A549 (cell line): ENCODE measurements at regions not wholly inside any gene's neighbourhood (a gene's known extent, or its start where the extent isn't known, plus 50 kb on each side); places are given as distances from the start of the nearest gene placed in this dataset.

Source experiments
- ATAC-seq, 2 experiments: fragments of 200-7000 bp in 1 of 2; fragments of >200 bp in 1 of 2; cut with Nextera tagmentation in 1 of 2; cut with Tn5 transposase in 1 of 2; 3 replicates each; pipeline versions ENCODE4 v1.8.0 to v1.9.1; 2018 to 2020; ENCODE audit warnings: mild to moderate bottlenecking in 1 of 2, moderate library complexity in 1 of 2
- CTCF ChIA-PET: fragments of 300-600 bp; sonication (Branson Sonifier 250); formaldehyde crosslinking; extraction: SDS; loops from one replicate; lab custom pipeline; 2021; ENCODE audit warnings: antibody characterized with exemption, inconsistent platforms; lab: Yijun Ruan, JAX
- POLR2A ChIA-PET: fragments of 350-600 bp; formaldehyde crosslinking; extraction: SDS; loops from one replicate; lab custom pipeline; 2021; ENCODE audit warnings: antibody characterized with exemption, inconsistent platforms; lab: Yijun Ruan, JAX
- DNase-seq, 2 experiments: peaks; one replicate each; pipeline versions ENCODE4 v3.0.0 to v3.0.0-alpha.2; 2011 to 2016; ENCODE audit warnings: low read depth in 1 of 2, low spot score in 1 of 2
- FAIRE-seq: peaks from 2 replicates; lab custom pipeline; 2011; peaks lifted over from hg19 to GRCh38; lab: Jason Lieb, UNC
- H3K27ac ChIP-seq, 2 experiments: fragments of >200 bp; sonication (Bioruptor Twin); formaldehyde crosslinking; 3 replicates each; pipeline ENCODE4 v1.5.1; 2016 to 2017
- H3K4me1 ChIP-seq: fragments of >200 bp; sonication (Bioruptor Twin); formaldehyde crosslinking; 3 replicates; pipeline ENCODE4 v1.6.1; 2016
- H3K4me2 ChIP-seq: fragments of >200 bp; sonication (Bioruptor Twin); formaldehyde crosslinking; 3 replicates; pipeline ENCODE4 v1.6.1; 2016
- H3K4me3 ChIP-seq: fragments of >200 bp; sonication (Bioruptor Twin); formaldehyde crosslinking; 3 replicates; pipeline ENCODE4 v1.5.1; 2016
- H3K9me3 ChIP-seq: fragments of >200 bp; sonication (Bioruptor Twin); formaldehyde crosslinking; 3 replicates; pipeline ENCODE4 v1.6.1; 2016
- BHLHE40 ChIP-seq: IDR thresholded peaks from 2 replicates; pipeline ENCODE4 v1.6.1; 2012; ENCODE audit warnings: low read depth, low read length, inconsistent platforms
- FOSL2 ChIP-seq, 2 experiments: fragments of 450-650 bp in 1 of 2; fragments of >200 bp in 1 of 2; sonication (Bioruptor Twin) in 1 of 2; formaldehyde crosslinking; IDR thresholded peaks; 2 replicates each; pipeline versions ENCODE4 v1.5.0 to v1.6.1; 2016 to 2020; ENCODE audit warnings: mild to moderate bottlenecking in 1 of 2, moderate library complexity in 1 of 2
- JUN ChIP-seq, 2 experiments: fragments of >200 bp; sonication (Bioruptor Twin); formaldehyde crosslinking; IDR thresholded peaks; 2 replicates in 1 of 2; 3 replicates in 1 of 2; pipeline ENCODE4 v1.6.1; 2016 to 2017
- JUNB ChIP-seq: fragments of >200 bp; sonication (Bioruptor Twin); formaldehyde crosslinking; IDR thresholded peaks from 2 replicates; pipeline ENCODE4 v1.6.1; 2016
- MYC ChIP-seq: IDR thresholded peaks from 2 replicates; pipeline ENCODE4 v1.6.1; 2012; ENCODE audit warnings: mild to moderate bottlenecking, inconsistent platforms, low read length, improper control_type of control experiment, borderline replicate concordance
- NPAS2 ChIP-seq: fragments of 250-450 bp; sonication (Bioruptor Pico); IDR thresholded peaks from 2 replicates; pipeline ENCODE4 v1.8.0; 2022; ENCODE audit warnings: mild to moderate bottlenecking, moderate library complexity, borderline replicate concordance
- PHF8 ChIP-seq: fragments of 200-600 bp; sonication (generic); IDR thresholded peaks from 2 replicates; pipeline ENCODE4 v1.6.1; 2016; ENCODE audit warnings: low read depth, mild to moderate bottlenecking, antibody characterized with exemption, moderate library complexity, borderline replicate concordance
- POLR2A ChIP-seq: IDR thresholded peaks from 2 replicates; pipeline ENCODE4 v1.6.1; 2012; ENCODE audit warnings: mild to moderate bottlenecking, low read length
- POLR2AphosphoS2 ChIP-seq: conservative IDR thresholded peaks from 2 replicates; pipeline ENCODE4 v1.6.1; 2012; ENCODE audit warnings: low read length, improper control_type of control experiment, inconsistent platforms
- RCOR1 ChIP-seq: fragments of 150-350 bp; IDR thresholded peaks from 2 replicates; pipeline ENCODE4 v1.6.1; 2014; ENCODE audit warnings: antibody characterized with exemption, low read length, low read depth
- ZSCAN20 ChIP-seq: fragments of 250-450 bp; sonication (Bioruptor Pico); IDR thresholded peaks from 2 replicates; pipeline ENCODE4 v1.8.0; 2022; ENCODE audit warnings: mild to moderate bottlenecking, moderate library complexity
- WGBS: methylation state at CpG from one replicate; pipeline ENCODE4 v1.1.6; 2017; ENCODE audit errors: missing lambda C conversion rate; 5-methylcytosine and 5-hydroxymethylcytosine counted together
- TF ChIP-seq, protein P1 (sequence below): fragments of 450-650 bp; IDR thresholded peaks from 2 replicates; pipeline ENCODE4 v1.6.1; 2014; ENCODE audit warnings: antibody characterized with exemption
- TF ChIP-seq, protein P2 (sequence below): fragments of 250-450 bp; sonication (Bioruptor Pico); IDR thresholded peaks from 2 replicates; pipeline ENCODE4 v1.5.0; 2021; ENCODE audit warnings: mild to moderate bottlenecking, moderate library complexity, borderline replicate concordance
- TF ChIP-seq, protein P3 (sequence below): fragments of 200-600 bp; sonication (generic); IDR thresholded peaks from 2 replicates; pipeline ENCODE4 v1.6.1; 2016; ENCODE audit warnings: antibody characterized with exemption, mild to moderate bottlenecking, moderate library complexity
- TF ChIP-seq, protein P4 (sequence below): fragments of >200 bp; sonication (Bioruptor Twin); formaldehyde crosslinking; IDR thresholded peaks from 3 replicates; pipeline ENCODE4 v1.5.1; 2016
- TF ChIP-seq, protein P5 (sequence below): fragments of >200 bp; sonication (Bioruptor Twin); formaldehyde crosslinking; IDR thresholded peaks from 3 replicates; pipeline ENCODE4 v1.6.1; 2016
- TF ChIP-seq, protein P6 (sequence below): IDR thresholded peaks from 2 replicates; pipeline ENCODE4 v1.6.1; 2012
- TF ChIP-seq, protein P7 (sequence below): IDR thresholded peaks from 2 replicates; pipeline ENCODE4 v1.6.1; 2012
- TF ChIP-seq, protein P8 (sequence below): IDR thresholded peaks from 2 replicates; pipeline ENCODE4 v1.6.1; 2012; ENCODE audit warnings: low read depth, borderline replicate concordance
- TF ChIP-seq, protein P9 (sequence below): fragments of 150-350 bp; IDR thresholded peaks from 2 replicates; pipeline ENCODE4 v1.6.1; 2014; ENCODE audit warnings: low read depth, mild to moderate bottlenecking, low read length

DNA sequence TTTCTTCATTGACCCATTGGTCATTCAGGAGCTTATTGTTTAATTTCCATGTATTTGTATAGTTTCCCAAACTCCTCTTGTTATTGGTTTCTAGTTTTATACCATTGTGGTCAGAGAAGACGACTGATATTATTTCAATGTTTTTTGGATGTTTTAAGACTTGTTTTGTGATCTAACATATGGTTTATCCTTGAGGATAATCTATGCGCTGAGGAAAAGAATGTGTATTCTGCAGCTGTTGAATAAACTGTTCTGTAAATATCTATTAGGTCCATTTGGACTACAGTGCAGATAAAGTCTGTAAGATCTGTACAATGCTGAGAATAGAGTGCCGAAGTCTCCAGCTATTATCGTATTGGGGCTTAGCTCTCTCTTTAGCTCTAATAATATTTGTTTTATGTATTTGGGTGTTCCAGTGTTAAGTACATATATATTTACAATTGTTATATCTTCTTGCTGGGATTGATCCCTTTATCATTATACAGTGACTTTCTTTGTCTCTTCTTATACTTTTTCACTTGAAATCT, 223.3 kb upstream of the ZNF217 start:
- Histone ChIP-seq H3K4me1 (peaks cover 6% of the 10 kb centered on the region; the same call in 1 of the 3 replicates), H3K9me3 (0 out of 3 replicates have a peak, but pooled peaks cover 3% of the 10 kb centered on the region), H3K27ac (no peak overlapping the region), H3K4me3 (no peak overlapping the region), H3K4me2 (no peak overlapping the region)
- WGBS = 94% methylated on average over 4 of the region's 4 CpGs
- FAIRE-seq (no peak), ATAC-seq (no peak), DNase-seq (no peak)
- TF ChIP-seq, protein P1, sequence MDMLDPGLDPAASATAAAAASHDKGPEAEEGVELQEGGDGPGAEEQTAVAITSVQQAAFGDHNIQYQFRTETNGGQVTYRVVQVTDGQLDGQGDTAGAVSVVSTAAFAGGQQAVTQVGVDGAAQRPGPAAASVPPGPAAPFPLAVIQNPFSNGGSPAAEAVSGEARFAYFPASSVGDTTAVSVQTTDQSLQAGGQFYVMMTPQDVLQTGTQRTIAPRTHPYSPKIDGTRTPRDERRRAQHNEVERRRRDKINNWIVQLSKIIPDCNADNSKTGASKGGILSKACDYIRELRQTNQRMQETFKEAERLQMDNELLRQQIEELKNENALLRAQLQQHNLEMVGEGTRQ = no peak
- TF ChIP-seq, protein P2, sequence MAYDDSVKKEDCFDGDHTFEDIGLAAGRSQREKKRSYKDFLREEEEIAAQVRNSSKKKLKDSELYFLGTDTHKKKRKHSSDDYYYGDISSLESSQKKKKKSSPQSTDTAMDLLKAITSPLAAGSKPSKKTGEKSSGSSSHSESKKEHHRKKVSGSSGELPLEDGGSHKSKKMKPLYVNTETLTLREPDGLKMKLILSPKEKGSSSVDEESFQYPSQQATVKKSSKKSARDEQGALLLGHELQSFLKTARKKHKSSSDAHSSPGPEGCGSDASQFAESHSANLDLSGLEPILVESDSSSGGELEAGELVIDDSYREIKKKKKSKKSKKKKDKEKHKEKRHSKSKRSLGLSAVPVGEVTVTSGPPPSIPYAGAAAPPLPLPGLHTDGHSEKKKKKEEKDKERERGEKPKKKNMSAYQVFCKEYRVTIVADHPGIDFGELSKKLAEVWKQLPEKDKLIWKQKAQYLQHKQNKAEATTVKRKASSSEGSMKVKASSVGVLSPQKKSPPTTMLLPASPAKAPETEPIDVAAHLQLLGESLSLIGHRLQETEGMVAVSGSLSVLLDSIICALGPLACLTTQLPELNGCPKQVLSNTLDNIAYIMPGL = no peak
- ChIA-PET POLR2A (no interaction called here), CTCF (interaction anchor here (0.6 to 1.6 kb wide), 2 partner anchors 10 to 246 kb away, joined by 3 read pairs; no protein-coding TSS in a partner anchor)

DNA sequence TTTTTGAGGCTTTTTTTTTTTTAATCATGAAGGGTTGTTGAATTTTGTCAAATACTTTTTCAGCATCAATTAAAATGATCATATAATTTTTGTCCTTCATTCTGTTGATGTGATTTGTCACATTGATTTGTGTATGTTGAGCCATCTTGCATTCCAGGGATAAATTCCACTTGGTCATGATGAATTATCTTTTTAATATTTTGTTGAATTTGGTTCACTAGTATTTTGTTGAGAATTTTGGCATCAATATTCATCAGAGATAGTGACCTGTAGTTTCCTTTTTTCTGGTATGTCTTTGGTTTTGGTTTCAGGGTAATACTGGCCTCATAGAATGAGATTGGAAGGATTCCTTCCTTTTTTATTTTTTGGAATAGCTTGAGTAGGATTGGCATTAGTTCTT, 221.9 kb upstream of the ZNF217 start:
- Histone ChIP-seq H3K4me2 (no peak overlapping the region), H3K4me1 (peaks cover 8% of the 10 kb centered on the region; the same call in 1 of the 3 replicates), H3K4me3 (no peak overlapping the region), H3K27ac (no peak overlapping the region; a peak in 1 of 6 replicates), H3K9me3 (0 out of 3 replicates have a peak, but pooled peaks cover 3% of the 10 kb centered on the region)
- FAIRE-seq (no peak), DNase-seq (no peak), ATAC-seq (no peak)
- CTCF ChIA-PET = no interaction called here
- POLR2A ChIA-PET = no interaction called here
- TF ChIP-seq, protein P3, sequence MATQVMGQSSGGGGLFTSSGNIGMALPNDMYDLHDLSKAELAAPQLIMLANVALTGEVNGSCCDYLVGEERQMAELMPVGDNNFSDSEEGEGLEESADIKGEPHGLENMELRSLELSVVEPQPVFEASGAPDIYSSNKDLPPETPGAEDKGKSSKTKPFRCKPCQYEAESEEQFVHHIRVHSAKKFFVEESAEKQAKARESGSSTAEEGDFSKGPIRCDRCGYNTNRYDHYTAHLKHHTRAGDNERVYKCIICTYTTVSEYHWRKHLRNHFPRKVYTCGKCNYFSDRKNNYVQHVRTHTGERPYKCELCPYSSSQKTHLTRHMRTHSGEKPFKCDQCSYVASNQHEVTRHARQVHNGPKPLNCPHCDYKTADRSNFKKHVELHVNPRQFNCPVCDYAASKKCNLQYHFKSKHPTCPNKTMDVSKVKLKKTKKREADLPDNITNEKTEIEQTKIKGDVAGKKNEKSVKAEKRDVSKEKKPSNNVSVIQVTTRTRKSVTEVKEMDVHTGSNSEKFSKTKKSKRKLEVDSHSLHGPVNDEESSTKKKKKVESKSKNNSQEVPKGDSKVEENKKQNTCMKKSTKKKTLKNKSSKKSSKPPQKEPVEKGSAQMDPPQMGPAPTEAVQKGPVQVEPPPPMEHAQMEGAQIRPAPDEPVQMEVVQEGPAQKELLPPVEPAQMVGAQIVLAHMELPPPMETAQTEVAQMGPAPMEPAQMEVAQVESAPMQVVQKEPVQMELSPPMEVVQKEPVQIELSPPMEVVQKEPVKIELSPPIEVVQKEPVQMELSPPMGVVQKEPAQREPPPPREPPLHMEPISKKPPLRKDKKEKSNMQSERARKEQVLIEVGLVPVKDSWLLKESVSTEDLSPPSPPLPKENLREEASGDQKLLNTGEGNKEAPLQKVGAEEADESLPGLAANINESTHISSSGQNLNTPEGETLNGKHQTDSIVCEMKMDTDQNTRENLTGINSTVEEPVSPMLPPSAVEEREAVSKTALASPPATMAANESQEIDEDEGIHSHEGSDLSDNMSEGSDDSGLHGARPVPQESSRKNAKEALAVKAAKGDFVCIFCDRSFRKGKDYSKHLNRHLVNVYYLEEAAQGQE = no peak
- TF ChIP-seq PHF8 = no peak
- no peak for TF ChIP-seq MYC
- TF ChIP-seq, protein P4, sequence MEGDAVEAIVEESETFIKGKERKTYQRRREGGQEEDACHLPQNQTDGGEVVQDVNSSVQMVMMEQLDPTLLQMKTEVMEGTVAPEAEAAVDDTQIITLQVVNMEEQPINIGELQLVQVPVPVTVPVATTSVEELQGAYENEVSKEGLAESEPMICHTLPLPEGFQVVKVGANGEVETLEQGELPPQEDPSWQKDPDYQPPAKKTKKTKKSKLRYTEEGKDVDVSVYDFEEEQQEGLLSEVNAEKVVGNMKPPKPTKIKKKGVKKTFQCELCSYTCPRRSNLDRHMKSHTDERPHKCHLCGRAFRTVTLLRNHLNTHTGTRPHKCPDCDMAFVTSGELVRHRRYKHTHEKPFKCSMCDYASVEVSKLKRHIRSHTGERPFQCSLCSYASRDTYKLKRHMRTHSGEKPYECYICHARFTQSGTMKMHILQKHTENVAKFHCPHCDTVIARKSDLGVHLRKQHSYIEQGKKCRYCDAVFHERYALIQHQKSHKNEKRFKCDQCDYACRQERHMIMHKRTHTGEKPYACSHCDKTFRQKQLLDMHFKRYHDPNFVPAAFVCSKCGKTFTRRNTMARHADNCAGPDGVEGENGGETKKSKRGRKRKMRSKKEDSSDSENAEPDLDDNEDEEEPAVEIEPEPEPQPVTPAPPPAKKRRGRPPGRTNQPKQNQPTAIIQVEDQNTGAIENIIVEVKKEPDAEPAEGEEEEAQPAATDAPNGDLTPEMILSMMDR = no peak
- no peak for TF ChIP-seq BHLHE40
- TF ChIP-seq RCOR1 = no peak
- TF ChIP-seq, protein P5, sequence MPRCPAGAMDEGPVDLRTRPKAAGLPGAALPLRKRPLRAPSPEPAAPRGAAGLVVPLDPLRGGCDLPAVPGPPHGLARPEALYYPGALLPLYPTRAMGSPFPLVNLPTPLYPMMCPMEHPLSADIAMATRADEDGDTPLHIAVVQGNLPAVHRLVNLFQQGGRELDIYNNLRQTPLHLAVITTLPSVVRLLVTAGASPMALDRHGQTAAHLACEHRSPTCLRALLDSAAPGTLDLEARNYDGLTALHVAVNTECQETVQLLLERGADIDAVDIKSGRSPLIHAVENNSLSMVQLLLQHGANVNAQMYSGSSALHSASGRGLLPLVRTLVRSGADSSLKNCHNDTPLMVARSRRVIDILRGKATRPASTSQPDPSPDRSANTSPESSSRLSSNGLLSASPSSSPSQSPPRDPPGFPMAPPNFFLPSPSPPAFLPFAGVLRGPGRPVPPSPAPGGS = no peak
- TF ChIP-seq, protein P6, sequence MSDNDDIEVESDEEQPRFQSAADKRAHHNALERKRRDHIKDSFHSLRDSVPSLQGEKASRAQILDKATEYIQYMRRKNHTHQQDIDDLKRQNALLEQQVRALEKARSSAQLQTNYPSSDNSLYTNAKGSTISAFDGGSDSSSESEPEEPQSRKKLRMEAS = no peak
- TF ChIP-seq POLR2AphosphoS2 = no peak
- TF ChIP-seq JUNB = no peak
- TF ChIP-seq, protein P7, sequence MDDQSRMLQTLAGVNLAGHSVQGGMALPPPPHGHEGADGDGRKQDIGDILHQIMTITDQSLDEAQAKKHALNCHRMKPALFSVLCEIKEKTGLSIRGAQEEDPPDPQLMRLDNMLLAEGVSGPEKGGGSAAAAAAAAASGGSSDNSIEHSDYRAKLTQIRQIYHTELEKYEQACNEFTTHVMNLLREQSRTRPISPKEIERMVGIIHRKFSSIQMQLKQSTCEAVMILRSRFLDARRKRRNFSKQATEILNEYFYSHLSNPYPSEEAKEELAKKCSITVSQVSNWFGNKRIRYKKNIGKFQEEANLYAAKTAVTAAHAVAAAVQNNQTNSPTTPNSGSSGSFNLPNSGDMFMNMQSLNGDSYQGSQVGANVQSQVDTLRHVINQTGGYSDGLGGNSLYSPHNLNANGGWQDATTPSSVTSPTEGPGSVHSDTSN = no peak
- no peak for TF ChIP-seq POLR2A
- TF ChIP-seq, protein P8, sequence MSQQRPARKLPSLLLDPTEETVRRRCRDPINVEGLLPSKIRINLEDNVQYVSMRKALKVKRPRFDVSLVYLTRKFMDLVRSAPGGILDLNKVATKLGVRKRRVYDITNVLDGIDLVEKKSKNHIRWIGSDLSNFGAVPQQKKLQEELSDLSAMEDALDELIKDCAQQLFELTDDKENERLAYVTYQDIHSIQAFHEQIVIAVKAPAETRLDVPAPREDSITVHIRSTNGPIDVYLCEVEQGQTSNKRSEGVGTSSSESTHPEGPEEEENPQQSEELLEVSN = no peak
- no peak for TF ChIP-seq ZSCAN20 (CRISPR knock-in tag)
- TF ChIP-seq NPAS2 (CRISPR knock-in tag) = no peak
- no peak for TF ChIP-seq JUN (IDR thresholded peaks at IDR 0.05)
- TF ChIP-seq FOSL2 (IDR thresholded peaks at IDR 0.05) = no peak
- TF ChIP-seq FOSL2 (CRISPR knock-in tag; IDR thresholded peaks at IDR 0.05) = no peak
- TF ChIP-seq, protein P9, sequence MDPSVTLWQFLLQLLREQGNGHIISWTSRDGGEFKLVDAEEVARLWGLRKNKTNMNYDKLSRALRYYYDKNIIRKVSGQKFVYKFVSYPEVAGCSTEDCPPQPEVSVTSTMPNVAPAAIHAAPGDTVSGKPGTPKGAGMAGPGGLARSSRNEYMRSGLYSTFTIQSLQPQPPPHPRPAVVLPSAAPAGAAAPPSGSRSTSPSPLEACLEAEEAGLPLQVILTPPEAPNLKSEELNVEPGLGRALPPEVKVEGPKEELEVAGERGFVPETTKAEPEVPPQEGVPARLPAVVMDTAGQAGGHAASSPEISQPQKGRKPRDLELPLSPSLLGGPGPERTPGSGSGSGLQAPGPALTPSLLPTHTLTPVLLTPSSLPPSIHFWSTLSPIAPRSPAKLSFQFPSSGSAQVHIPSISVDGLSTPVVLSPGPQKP = no peak
